CD4-positive, alpha-beta T cell (primary cell): ENCODE measurements at regions not wholly inside any gene's neighbourhood (a gene's known extent, or its start where the extent isn't known, plus 50 kb on each side); places are given as distances from the start of the nearest gene placed in this dataset.

ENCODE experiments used
- ATAC-seq: fragments of 200-7000 bp; cut with Tn5 transposase; one replicate; pipeline ENCODE4 v1.10.0; 2022; ENCODE audit warnings: mild to moderate bottlenecking; ENCODE audit not compliant: poor library complexity
- CTCF ChIA-PET: fragments of 350-600 bp; sonication (Branson Sonifier 250); formaldehyde crosslinking; loops from one replicate; lab custom pipeline; 2021; ENCODE audit warnings: antibody characterized with exemption, inconsistent platforms; lab: Charles Lee
- POLR2A ChIA-PET: fragments of 350-600 bp; sonication (Branson Sonifier 250); formaldehyde crosslinking; loops from one replicate; lab custom pipeline; 2021; ENCODE audit warnings: antibody characterized with exemption, inconsistent platforms; lab: Charles Lee
- DNase-seq, 14 experiments: peaks; one replicate each; pipeline ENCODE4 v3.0.0-alpha.2; 2013 to 2020; ENCODE audit warnings: mixed read lengths in 2 of 14
- H3K27ac ChIP-seq, 2 donors: one replicate each; pipeline versions ENCODE4 v1.5.1 to v1.7.0; 2013; ENCODE audit warnings: low read length in 2 of 2, low read depth in 1 of 2, mild to moderate bottlenecking in 1 of 2
- H3K27me3 ChIP-seq, 2 experiments: 1 replicate in 1 of 2; 2 replicates in 1 of 2; pipeline versions ENCODE4 v1.6.1 to v1.7.0; 2013; ENCODE audit warnings: low read length in 2 of 2, control low read depth in 1 of 2, mild to moderate bottlenecking in 1 of 2, moderate library complexity in 1 of 2; ENCODE audit not compliant: insufficient read depth in 2 of 2, control insufficient read depth in 1 of 2
- H3K36me3 ChIP-seq: one replicate; pipeline ENCODE4 v1.6.1; 2013; ENCODE audit warnings: low read length, control low read depth; ENCODE audit not compliant: insufficient read depth
- H3K4me1 ChIP-seq: one replicate; pipeline ENCODE4 v1.6.1; 2013; ENCODE audit warnings: low read length, control low read depth; ENCODE audit not compliant: insufficient read depth
- H3K4me3 ChIP-seq: one replicate; pipeline ENCODE4 v1.5.1; 2013; ENCODE audit warnings: mild to moderate bottlenecking, low read length, moderate library complexity
- H3K9me3 ChIP-seq, 2 experiments: 1 replicate in 1 of 2; 2 replicates in 1 of 2; pipeline versions ENCODE4 v1.6.1 to v1.7.0; 2013; ENCODE audit warnings: low read length in 2 of 2, mild to moderate bottlenecking in 2 of 2, control low read depth in 1 of 2, moderate library complexity in 1 of 2; ENCODE audit not compliant: control insufficient read depth in 1 of 2, insufficient read depth in 1 of 2
- H3K27ac Mint-ChIP-seq: one replicate; pipeline ENCODE4 v1.8.0; 2020; ENCODE audit warnings: mixed read lengths
- H3K27me3 Mint-ChIP-seq: one replicate; pipeline ENCODE4 v1.8.0; 2021; ENCODE audit warnings: mixed read lengths
- H3K36me3 Mint-ChIP-seq: one replicate; pipeline ENCODE4 v1.8.0; 2021; ENCODE audit warnings: low read depth, mixed read lengths
- H3K4me1 Mint-ChIP-seq: one replicate; pipeline ENCODE4 v1.8.0; 2021; ENCODE audit warnings: low read depth, mixed read lengths
- H3K4me3 Mint-ChIP-seq: one replicate; pipeline ENCODE4 v1.8.0; 2020; ENCODE audit warnings: mild to moderate bottlenecking, mixed read lengths
- H3K9me3 Mint-ChIP-seq: one replicate; pipeline ENCODE4 v1.8.0; 2020; ENCODE audit warnings: mixed read lengths
- CTCF ChIP-seq: fragments of 200-600 bp; IDR thresholded peaks from one replicate; pipeline ENCODE4 v1.8.0; 2022; ENCODE audit warnings: antibody characterized with exemption, mild to moderate bottlenecking
- intact Hi-C, 2 experiments: fragments of 100-400 bp; cut with DNase I in 1 of 2; cut with micrococcal nuclease in 1 of 2; formaldehyde crosslinking; loops; one replicate each; pipeline versions ENCODE4 v1.15.1 to v1.9.0; 2023 to 2025; cut with DNase I, micrococcal nuclease

- H3K36me3 Mint-ChIP-seq, result no peaks in the 10 kb centered on the region
- H3K4me3 Mint-ChIP-seq, result no peak overlapping the region
- no peak overlapping the region for H3K4me3 ChIP-seq
- no peak for TF ChIP-seq CTCF
- no peaks in the 10 kb centered on the region for H3K36me3 ChIP-seq
- POLR2A ChIA-PET, result no interaction called here
- CTCF ChIA-PET, result no interaction called here
- no peak for ATAC-seq
- H3K4me1 ChIP-seq, result peaks cover 2% of the 10 kb centered on the region
- peaks cover 45% of the 10 kb centered on the region for H3K27me3 Mint-ChIP-seq
- H3K27ac ChIP-seq, result no peak overlapping the region
- H3K9me3 Mint-ChIP-seq, result no peaks in the 10 kb centered on the region
- H3K9me3 ChIP-seq, result peaks cover 0 to 5% of the 10 kb centered on the region in 2 experiments
- H3K4me1 Mint-ChIP-seq, result no peaks in the 10 kb centered on the region
- intact Hi-C loops, result no loop called here
- H3K27ac Mint-ChIP-seq, result no peak overlapping the region
- no peak for DNase-seq
- peaks cover 0 to 2% of the 10 kb centered on the region in 2 experiments for H3K27me3 ChIP-seq
These were observed 218.3 kb downstream of the AACS start for GRCh38 chr12:125283521-125283920.

DNA sequence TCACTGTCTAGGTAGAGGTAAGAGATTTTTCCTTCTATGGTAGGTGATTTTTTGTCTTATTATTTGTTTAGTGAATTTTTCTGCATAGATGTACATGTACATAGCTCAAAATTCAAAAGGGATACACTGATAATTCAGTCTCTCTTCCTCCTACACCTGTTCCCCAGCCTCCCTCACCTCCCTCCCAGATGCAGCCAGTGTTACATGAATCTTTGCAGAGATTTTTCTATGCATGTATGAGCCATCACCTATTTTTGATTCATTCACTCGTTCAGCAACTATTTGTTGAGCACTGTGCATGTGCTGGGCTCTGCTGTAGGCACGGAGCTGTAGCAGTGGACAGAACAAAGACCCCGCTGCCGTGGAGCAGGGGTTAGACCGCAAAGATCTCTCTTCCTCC is 218.9 kb downstream of the AACS start:
- Mint-ChIP-seq H3K27me3 (peaks cover 42% of the 10 kb centered on the region), H3K4me1 (no peaks in the 10 kb centered on the region), H3K36me3 (no peaks in the 10 kb centered on the region), H3K9me3 (no peaks in the 10 kb centered on the region), H3K27ac (no peak overlapping the region), H3K4me3 (no peak overlapping the region)
- Histone ChIP-seq H3K4me1 (peaks cover 2% of the 10 kb centered on the region), H3K27ac (no peak overlapping the region), H3K4me3 (no peak overlapping the region), H3K27me3 (peaks cover 0 to 2% of the 10 kb centered on the region in 2 experiments), H3K36me3 (no peaks in the 10 kb centered on the region), H3K9me3 (peaks cover 0 to 5% of the 10 kb centered on the region in 2 experiments)
- ChIA-PET POLR2A (no interaction called here), CTCF (no interaction called here)
- DNase-seq (no peak), ATAC-seq (no peak)
- intact Hi-C loops, result no loop called here
- TF ChIP-seq CTCF, result no peak

GRCh38 chr12:125284945-125285685 is 219.9 kb downstream of the AACS start:
- POLR2A ChIA-PET, result no interaction called here
- no peaks in the 10 kb centered on the region for H3K9me3 Mint-ChIP-seq
- Histone ChIP-seq H3K4me3 (no peak overlapping the region), H3K36me3 (no peaks in the 10 kb centered on the region), H3K27ac (no peak overlapping the region), H3K27me3 (peaks cover 0 to 6% of the 10 kb centered on the region in 2 experiments), H3K4me1 (peaks cover 2% of the 10 kb centered on the region), H3K9me3 (peaks cover 0 to 5% of the 10 kb centered on the region in 2 experiments)
- H3K27me3 Mint-ChIP-seq, result peaks cover 36% of the 10 kb centered on the region
- intact Hi-C loops, result no loop called here
- CTCF ChIA-PET, result no interaction called here
- no peak overlapping the region for H3K4me3 Mint-ChIP-seq
- H3K36me3 Mint-ChIP-seq, result no peaks in the 10 kb centered on the region
- H3K27ac Mint-ChIP-seq, result no peak overlapping the region
- no peak for DNase-seq
- no peak for TF ChIP-seq CTCF
- no peaks in the 10 kb centered on the region for H3K4me1 Mint-ChIP-seq
- ATAC-seq, result no peak
